ENCODE measurements at regions not wholly inside any gene's neighbourhood (a gene's known extent, or its start where the extent isn't known, plus 50 kb on each side); places are given as distances from the start of the nearest gene placed in this dataset.

GRCh38 chr22:22744412-22745224 lies 100.2 kb downstream of the GGTLC2 start:
- no peak for DNase-seq (ENCODE audit: low read depth)

DNA sequence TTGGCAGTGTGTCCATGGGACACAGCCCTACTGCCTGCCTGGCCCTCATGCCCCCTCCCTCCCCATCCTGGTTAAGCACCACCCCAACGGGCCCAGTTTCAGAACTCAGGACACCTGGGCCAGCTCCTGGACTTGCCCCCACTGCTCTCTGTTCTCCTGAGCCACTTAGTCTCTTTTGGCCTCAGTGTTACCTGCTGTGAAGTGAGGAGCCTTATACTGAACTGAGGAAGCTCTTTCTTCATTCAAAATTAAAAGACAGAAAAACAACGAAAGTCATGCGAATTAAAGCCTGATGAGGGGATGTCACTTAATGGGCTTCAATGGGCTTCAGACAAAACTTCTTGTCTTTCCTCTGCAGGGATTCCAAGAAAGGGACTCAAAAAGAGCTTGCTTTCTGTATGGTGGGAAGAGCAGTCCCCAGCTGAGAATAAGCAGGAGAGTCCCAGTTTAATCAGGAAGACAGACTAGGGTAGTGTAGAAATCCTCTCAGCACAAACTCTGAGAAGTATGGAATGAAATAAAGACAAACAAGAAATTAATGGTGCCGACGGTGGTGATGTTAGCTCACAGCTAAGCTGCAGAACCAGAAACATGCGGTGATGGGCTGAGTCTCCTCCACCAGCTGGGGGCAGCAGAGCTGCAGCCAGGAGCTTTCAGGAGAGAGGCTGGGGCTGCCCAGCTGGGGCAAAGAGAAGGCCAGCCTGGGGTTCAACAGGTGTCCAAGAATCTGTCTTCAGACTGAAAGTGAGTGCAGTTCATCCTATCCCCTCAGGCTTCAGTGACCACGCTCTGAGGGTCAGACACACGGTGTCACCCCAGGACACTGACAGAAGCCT lies 101.0 kb downstream of the GGTLC2 start:
- DNase-seq (ENCODE audit: low read depth) = no peak

DNA sequence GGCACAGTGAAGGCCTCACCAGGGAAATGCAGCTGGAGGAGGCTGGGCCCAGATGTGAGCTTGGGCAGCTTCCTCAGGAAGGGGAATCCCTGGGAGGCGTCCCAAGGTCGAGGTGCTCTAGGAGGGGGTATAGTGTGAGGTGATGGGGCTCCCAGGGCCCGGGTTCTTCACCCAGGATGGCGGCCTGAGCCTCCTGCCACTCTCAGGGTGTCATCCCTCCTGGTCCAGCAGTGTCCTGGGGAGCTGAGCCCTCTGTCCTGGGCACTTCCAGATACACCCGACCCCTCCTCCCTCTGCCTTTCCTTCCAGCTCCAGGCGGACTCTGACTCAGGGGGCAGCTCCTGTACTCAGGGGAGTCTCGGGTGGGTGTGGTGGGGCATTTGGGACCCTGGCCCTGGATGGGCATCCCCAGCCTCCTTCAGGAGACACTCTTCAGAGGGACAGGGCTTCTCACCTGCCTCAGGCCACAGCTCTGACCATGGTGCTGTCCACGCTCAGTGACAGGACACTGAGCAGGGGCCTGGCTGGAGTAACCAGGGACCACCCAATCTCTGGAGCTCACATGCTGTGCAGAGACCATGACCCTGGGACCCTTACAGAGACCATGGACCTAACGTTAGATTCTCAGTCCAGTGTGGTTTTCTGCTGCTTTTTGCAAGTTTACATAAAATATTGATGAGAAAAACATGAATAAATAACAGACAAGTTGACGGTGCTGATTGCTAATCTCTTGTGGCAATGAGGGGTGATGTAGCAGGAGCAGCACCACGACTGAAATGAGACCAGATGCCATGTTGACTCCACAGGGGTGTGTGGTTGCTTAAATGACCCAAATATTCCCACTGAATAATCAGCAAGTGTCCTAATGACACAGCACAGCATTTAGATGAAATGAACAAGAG lies 101.9 kb downstream of the GGTLC2 start:
- DNase-seq (ENCODE audit: low read depth) = no peak

DNA sequence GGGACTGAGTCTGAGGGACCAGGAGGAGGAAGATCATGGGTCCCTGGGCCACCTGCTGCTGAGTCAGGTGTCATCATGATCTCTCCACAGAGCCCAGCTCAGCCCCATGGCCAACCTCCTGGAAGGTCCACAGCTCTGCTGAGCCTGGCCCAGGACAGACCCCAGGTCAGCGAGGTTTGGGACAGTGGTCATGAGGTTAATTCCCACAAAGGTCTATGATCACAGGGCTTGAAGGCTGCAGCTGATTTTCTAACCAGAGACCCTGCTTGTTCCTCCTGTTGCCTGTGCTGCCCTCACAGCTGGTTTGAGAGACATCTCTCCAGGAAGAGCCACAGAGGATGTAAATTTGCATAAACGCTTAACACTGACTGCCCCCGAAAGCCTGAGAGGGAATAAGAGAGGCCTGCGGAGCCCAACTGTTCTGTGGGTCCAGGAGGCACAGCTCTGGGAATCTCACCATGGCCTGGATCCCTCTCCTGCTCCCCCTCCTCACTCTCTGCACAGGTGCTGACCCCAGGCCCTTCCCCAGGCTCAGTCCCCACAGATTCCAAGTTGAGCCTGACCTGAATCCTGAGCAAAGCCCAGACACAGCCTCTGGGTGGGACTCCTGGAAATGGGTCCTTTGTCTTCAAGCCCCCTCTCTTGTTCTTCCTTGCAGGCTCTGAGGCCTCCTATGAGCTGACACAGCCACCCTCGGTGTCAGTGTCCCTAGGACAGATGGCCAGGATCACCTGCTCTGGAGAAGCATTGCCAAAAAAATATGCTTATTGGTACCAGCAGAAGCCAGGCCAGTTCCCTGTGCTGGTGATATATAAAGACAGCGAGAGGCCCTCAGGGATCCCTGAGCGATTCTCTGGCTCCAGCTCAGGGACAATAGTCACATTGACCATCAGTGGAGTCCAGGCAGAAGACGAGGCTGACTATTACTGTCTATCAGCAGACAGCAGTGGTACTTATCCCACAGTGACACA lies 102.8 kb downstream of the GGTLC2 start:
- no peak for DNase-seq (ENCODE audit: low read depth)

DNA sequence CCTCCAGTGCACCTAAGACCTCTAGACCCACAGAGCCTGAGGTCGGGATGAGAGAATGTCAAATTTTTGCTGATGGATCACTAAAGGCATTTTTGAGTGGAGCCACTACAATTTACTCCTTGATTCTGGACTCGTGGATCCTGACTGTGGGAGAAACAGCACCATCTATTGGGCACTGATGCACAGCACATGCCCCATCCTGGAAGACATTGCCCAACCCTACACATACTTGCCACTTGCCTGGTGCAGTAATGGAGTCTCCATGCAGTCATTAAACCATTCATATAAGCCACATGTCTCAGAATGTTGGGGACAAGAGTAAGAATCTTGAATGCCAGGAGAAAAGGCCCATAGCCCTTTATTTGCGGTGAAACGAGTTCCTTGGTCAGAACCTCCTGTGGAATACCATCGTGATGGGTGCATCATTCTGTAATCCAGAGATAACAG lies 103.9 kb downstream of the GGTLC2 start:
- no peak for DNase-seq (ENCODE audit: low read depth)

GRCh38 chr22:22748756-22749155 lies 104.3 kb downstream of the GGTLC2 start:
- DNase-seq (ENCODE audit: low read depth) = no peak

GRCh38 chr22:22749167-22749758 lies 104.8 kb downstream of the GGTLC2 start:
- DNase-seq (ENCODE audit: low read depth) = no peak

- no peak for DNase-seq (ENCODE audit: low read depth)
Measured at GRCh38 chr22:22750335-22751042, 106.1 kb downstream of the GGTLC2 start.

- DNase-seq (ENCODE audit: low read depth) = no peak
Measured at GRCh38 chr22:22751043-22751603, 106.7 kb downstream of the GGTLC2 start.

DNA sequence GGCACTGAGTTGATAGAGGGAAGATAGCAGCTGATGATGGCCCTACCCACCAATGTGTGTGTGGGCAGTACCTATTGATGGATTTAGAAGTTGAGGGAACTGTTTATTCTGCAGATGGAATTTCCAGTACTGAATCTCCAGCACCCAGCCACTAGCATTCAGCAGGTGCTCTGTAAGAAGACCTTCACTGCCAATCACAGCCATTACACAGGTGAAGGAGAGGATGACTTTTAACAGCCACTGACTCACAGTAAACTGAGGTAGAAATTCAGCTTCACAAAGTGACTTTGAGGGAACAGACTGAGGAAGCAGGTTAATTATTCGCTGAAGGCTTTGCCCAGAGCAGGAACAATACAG lies 107.8 kb downstream of the GGTLC2 start:
- DNase-seq (ENCODE audit: low read depth) = no peak

GRCh38 chr22:22752556-22753477 lies 108.4 kb downstream of the GGTLC2 start:
- DNase-seq (ENCODE audit: low read depth) = no peak

- peak; percentile 49 for DNase-seq (ENCODE audit: low read depth)
Measured at GRCh38 chr22:22753526-22754267, 109.3 kb downstream of the GGTLC2 start.

- DNase-seq (ENCODE audit: low read depth) = no peak
Measured at GRCh38 chr22:22754268-22754657, 109.8 kb downstream of the GGTLC2 start.

GRCh38 chr22:22754961-22755777 lies 110.8 kb downstream of the GGTLC2 start:
- no peak for DNase-seq (ENCODE audit: low read depth)

GRCh38 chr22:22755778-22756100 lies 111.3 kb downstream of the GGTLC2 start:
- no peak for DNase-seq (ENCODE audit: low read depth)

DNA sequence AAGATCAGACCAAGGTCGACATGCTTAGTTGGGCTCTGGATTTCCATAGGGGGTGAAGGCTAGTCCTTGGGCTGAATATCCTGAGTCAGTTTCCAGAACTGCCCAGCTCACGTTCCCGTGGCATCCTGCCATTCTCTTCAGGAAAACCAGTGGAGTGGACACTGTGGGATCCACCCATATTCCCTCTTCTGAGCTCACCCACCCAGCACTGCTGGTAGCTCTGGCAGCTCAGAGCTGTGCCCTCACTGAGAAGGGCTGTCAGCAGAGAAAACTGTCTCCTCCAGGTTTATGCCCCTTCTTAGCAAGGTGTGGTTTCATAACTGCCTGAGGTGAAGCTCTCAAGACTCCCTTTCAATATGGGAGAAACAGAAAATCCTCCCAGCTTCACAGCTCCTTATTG lies 111.7 kb downstream of the GGTLC2 start:
- no peak for DNase-seq (ENCODE audit: low read depth)
